Liver (tissue), 8 donors: ENCODE measurements at regions not wholly inside any gene's neighbourhood (a gene's known extent, or its start where the extent isn't known, plus 50 kb on each side); places are given as distances from the start of the nearest gene placed in this dataset.

Source experiments
- DNase-seq: peaks from one replicate; pipeline ENCODE4 v3.0.0-alpha.2; 2017; ENCODE audit warnings: low spot score
- H3K27ac ChIP-seq, 2 donors: one replicate each; pipeline ENCODE4 v1.7.0; 2013; ENCODE audit warnings: inconsistent platforms in 2 of 2, low read length in 2 of 2, control low read depth in 1 of 2, low read depth in 1 of 2, mild to moderate bottlenecking in 1 of 2
- H3K27me3 ChIP-seq, 4 donors: one replicate each; pipeline versions ENCODE4 v1.6.1 to v1.7.0; 2013; ENCODE audit warnings: low read length in 3 of 4, inconsistent platforms in 1 of 4, mild to moderate bottlenecking in 1 of 4, moderate library complexity in 1 of 4; ENCODE audit not compliant: control insufficient read depth in 4 of 4, insufficient read depth in 4 of 4
- H3K36me3 ChIP-seq, 4 donors: one replicate each; pipeline versions ENCODE4 v1.6.1 to v1.7.0; 2013; ENCODE audit warnings: low read length in 3 of 4, mild to moderate bottlenecking in 3 of 4, low read depth in 1 of 4, moderate library complexity in 1 of 4; ENCODE audit not compliant: control insufficient read depth in 4 of 4, insufficient read depth in 3 of 4
- H3K4me1 ChIP-seq, 4 donors: one replicate each; pipeline versions ENCODE4 v1.6.1 to v1.7.0; 2013; ENCODE audit warnings: low read length in 3 of 4, mild to moderate bottlenecking in 3 of 4, moderate library complexity in 1 of 4; ENCODE audit not compliant: control insufficient read depth in 4 of 4, insufficient read depth in 4 of 4
- H3K4me3 ChIP-seq, 3 donors: one replicate each; pipeline versions ENCODE4 v1.6.1 to v1.7.0; 2013; ENCODE audit warnings: low read length in 3 of 3, control low read depth in 1 of 3, low read depth in 1 of 3, mild to moderate bottlenecking in 1 of 3
- H3K9ac ChIP-seq, 2 donors: one replicate each; pipeline ENCODE4 v1.7.0; 2013; ENCODE audit warnings: low read length in 2 of 2, mild to moderate bottlenecking in 2 of 2, moderate library complexity in 2 of 2, control low read depth in 1 of 2, low read depth in 1 of 2
- H3K9me3 ChIP-seq, 4 donors: one replicate each; pipeline versions ENCODE4 v1.6.1 to v1.7.0; 2013; ENCODE audit warnings: low read length in 3 of 4; ENCODE audit not compliant: control insufficient read depth in 4 of 4
- ATF3 ChIP-seq: IDR thresholded peaks from 2 replicates; pipeline ENCODE4 v1.6.1; 2016; ENCODE audit warnings: antibody characterized with exemption
- EGR1 ChIP-seq, 2 donors: IDR thresholded peaks; 2 replicates each; pipeline ENCODE4 v1.6.1; 2016 to 2018; ENCODE audit warnings: antibody characterized with exemption in 2 of 2, low read depth in 2 of 2
- FOXA1 ChIP-seq: IDR thresholded peaks from 2 replicates; pipeline ENCODE4 v1.6.1; 2016; ENCODE audit warnings: antibody characterized with exemption
- FOXA2 ChIP-seq: IDR thresholded peaks from 2 replicates; pipeline ENCODE4 v1.6.1; 2016; ENCODE audit warnings: antibody characterized with exemption
- GABPA ChIP-seq, 2 donors: IDR thresholded peaks in 1 of 2; conservative IDR thresholded peaks in 1 of 2; 2 replicates each; pipeline ENCODE4 v1.6.1; 2016; ENCODE audit warnings: antibody characterized with exemption in 2 of 2, mild to moderate bottlenecking in 1 of 2, moderate library complexity in 1 of 2
- HNF4A ChIP-seq, 2 donors: conservative IDR thresholded peaks; 2 replicates each; pipeline ENCODE4 v1.6.1; 2016; ENCODE audit warnings: antibody characterized with exemption in 2 of 2, mild to moderate bottlenecking in 2 of 2
- HNF4G ChIP-seq: IDR thresholded peaks from 2 replicates; pipeline ENCODE4 v1.6.1; 2016; ENCODE audit warnings: antibody characterized with exemption
- JUND ChIP-seq, 2 donors: IDR thresholded peaks; 2 replicates each; pipeline ENCODE4 v1.6.1; 2016; ENCODE audit warnings: antibody characterized with exemption in 2 of 2
- MAX ChIP-seq: IDR thresholded peaks from 2 replicates; pipeline ENCODE4 v1.6.1; 2016; ENCODE audit warnings: antibody characterized with exemption
- NR2F2 ChIP-seq: IDR thresholded peaks from 2 replicates; pipeline ENCODE4 v1.6.1; 2016; ENCODE audit warnings: antibody characterized with exemption
- RAD21 ChIP-seq, 2 donors: IDR thresholded peaks; 2 replicates each; pipeline ENCODE4 v1.6.1; 2016; ENCODE audit warnings: antibody characterized with exemption in 2 of 2, mild to moderate bottlenecking in 2 of 2
- RXRA ChIP-seq, 2 donors: IDR thresholded peaks; 2 replicates each; pipeline ENCODE4 v1.6.1; 2017 to 2018; ENCODE audit warnings: antibody characterized with exemption in 2 of 2, mild to moderate bottlenecking in 1 of 2
- SP1 ChIP-seq: IDR thresholded peaks from 2 replicates; pipeline ENCODE4 v1.6.1; 2018; ENCODE audit warnings: antibody characterized with exemption, mild to moderate bottlenecking
- TAF1 ChIP-seq: conservative IDR thresholded peaks from 2 replicates; pipeline ENCODE4 v1.6.1; 2016; ENCODE audit warnings: antibody characterized with exemption, mild to moderate bottlenecking
- ZBTB33 ChIP-seq: IDR thresholded peaks from 2 replicates; pipeline ENCODE4 v1.6.1; 2016; ENCODE audit warnings: antibody characterized with exemption
- WGBS: extraction: QIAGEN DNeasy Blood & Tissue Kit; methylation state at CpG from one replicate; pipeline ENCODE4 v1.1.7; 2013; 5-methylcytosine and 5-hydroxymethylcytosine counted together
- TF ChIP-seq, protein P1 (sequence below): IDR thresholded peaks from 2 replicates; pipeline ENCODE4 v1.6.1; 2016; ENCODE audit warnings: antibody characterized with exemption, mild to moderate bottlenecking
- TF ChIP-seq, protein P2 (sequence below): fragments of 150-350 bp; IDR thresholded peaks from 2 replicates; pipeline ENCODE4 v1.5.1; 2017; ENCODE audit warnings: improper control_type of control experiment, low read depth, low read length; ENCODE audit not compliant: missing input control
- donor health status: healthy.
- donor health status: healthy.
- donor health status: healthy.
- donor health status: healthy.
- donor health status: healthy.

DNA sequence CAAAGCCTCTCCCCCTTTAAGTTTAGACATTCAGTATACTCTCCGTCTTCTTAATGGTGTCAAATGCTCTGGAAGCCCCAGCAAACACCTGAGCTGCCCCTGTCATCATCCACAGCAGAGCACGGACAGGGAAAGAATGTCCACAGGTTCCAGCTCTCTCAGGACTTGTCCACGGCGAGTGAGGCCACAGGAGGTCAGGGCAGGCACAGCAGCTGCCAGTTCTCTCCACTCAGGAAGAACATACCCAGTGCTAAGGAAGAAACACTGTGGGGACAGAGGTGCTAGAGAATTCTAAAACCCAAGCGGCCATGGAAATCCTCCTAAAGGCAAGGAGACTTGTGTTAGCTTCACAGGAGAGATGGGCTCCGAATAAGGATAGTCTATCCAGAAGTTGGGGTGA lies 132.0 kb upstream of the SERP2 start:
- Histone ChIP-seq H3K27ac (no peak overlapping the region), H3K36me3 (no peaks in the 10 kb centered on the region), H3K4me3 (no peak overlapping the region), H3K27me3 (no peaks in the 10 kb centered on the region), H3K9me3 (no peaks in the 10 kb centered on the region), H3K9ac (no peak overlapping the region), H3K4me1 (peaks cover 0 to 3% (median 0%) of the 10 kb centered on the region in 4 donors)
- DNase-seq = no peak
- TF ChIP-seq SP1 = no peak
- peak in 1 of 2 donors; percentile 21 for TF ChIP-seq RAD21 (IDR thresholded peaks at IDR 0.05)
- 86% methylated on average over 6 of the region's 6 CpGs for WGBS

GRCh38 chr13:44242766-44243165 lies 130.9 kb upstream of the SERP2 start:
- Histone ChIP-seq H3K4me3 (no peak overlapping the region), H3K4me1 (peaks cover 0 to 3% (median 0%) of the 10 kb centered on the region in 4 donors), H3K36me3 (no peaks in the 10 kb centered on the region), H3K27me3 (no peaks in the 10 kb centered on the region), H3K9me3 (no peaks in the 10 kb centered on the region), H3K9ac (no peak overlapping the region), H3K27ac (no peak overlapping the region)
- no peak for DNase-seq
- WGBS = 96% methylated on average over 3 of the region's 3 CpGs
- TF ChIP-seq GABPA (IDR thresholded peaks at IDR 0.05 in 1 of 2, conservative IDR thresholded peaks at IDR 0.05 in 1 of 2) (no peak), JUND (IDR thresholded peaks at IDR 0.05) (no peak), FOXA2 (no peak), FOXA1 (no peak), RXRA (IDR thresholded peaks at IDR 0.05) (no peak), HNF4A (conservative IDR thresholded peaks at IDR 0.05) (no peak), HNF4G (no peak), MAX (no peak), SP1 (no peak), ATF3 (no peak), NR2F2 (no peak), RAD21 (IDR thresholded peaks at IDR 0.05) (no peak), ZBTB33 (no peak), TAF1 (no peak), EGR1 (IDR thresholded peaks at IDR 0.05; ENCODE audit: low read depth in 2 of 2) (no peak)
- TF ChIP-seq, protein P1, sequence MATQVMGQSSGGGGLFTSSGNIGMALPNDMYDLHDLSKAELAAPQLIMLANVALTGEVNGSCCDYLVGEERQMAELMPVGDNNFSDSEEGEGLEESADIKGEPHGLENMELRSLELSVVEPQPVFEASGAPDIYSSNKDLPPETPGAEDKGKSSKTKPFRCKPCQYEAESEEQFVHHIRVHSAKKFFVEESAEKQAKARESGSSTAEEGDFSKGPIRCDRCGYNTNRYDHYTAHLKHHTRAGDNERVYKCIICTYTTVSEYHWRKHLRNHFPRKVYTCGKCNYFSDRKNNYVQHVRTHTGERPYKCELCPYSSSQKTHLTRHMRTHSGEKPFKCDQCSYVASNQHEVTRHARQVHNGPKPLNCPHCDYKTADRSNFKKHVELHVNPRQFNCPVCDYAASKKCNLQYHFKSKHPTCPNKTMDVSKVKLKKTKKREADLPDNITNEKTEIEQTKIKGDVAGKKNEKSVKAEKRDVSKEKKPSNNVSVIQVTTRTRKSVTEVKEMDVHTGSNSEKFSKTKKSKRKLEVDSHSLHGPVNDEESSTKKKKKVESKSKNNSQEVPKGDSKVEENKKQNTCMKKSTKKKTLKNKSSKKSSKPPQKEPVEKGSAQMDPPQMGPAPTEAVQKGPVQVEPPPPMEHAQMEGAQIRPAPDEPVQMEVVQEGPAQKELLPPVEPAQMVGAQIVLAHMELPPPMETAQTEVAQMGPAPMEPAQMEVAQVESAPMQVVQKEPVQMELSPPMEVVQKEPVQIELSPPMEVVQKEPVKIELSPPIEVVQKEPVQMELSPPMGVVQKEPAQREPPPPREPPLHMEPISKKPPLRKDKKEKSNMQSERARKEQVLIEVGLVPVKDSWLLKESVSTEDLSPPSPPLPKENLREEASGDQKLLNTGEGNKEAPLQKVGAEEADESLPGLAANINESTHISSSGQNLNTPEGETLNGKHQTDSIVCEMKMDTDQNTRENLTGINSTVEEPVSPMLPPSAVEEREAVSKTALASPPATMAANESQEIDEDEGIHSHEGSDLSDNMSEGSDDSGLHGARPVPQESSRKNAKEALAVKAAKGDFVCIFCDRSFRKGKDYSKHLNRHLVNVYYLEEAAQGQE = no peak
- TF ChIP-seq, protein P2, sequence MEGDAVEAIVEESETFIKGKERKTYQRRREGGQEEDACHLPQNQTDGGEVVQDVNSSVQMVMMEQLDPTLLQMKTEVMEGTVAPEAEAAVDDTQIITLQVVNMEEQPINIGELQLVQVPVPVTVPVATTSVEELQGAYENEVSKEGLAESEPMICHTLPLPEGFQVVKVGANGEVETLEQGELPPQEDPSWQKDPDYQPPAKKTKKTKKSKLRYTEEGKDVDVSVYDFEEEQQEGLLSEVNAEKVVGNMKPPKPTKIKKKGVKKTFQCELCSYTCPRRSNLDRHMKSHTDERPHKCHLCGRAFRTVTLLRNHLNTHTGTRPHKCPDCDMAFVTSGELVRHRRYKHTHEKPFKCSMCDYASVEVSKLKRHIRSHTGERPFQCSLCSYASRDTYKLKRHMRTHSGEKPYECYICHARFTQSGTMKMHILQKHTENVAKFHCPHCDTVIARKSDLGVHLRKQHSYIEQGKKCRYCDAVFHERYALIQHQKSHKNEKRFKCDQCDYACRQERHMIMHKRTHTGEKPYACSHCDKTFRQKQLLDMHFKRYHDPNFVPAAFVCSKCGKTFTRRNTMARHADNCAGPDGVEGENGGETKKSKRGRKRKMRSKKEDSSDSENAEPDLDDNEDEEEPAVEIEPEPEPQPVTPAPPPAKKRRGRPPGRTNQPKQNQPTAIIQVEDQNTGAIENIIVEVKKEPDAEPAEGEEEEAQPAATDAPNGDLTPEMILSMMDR = no peak
